ENCODE measurements at regions not wholly inside any gene's neighbourhood (a gene's known extent, or its start where the extent isn't known, plus 50 kb on each side); places are given as distances from the start of the nearest gene placed in this dataset.

GRCh38 chr5:153437251-153437650 lies 53.2 kb upstream of the GRIA1 start:
- no TSS peak for BruUV-seq (replicated peaks)
- Histone ChIP-seq H4K20me1 (ENCODE audit: control insufficient read depth, insufficient read depth) (no peaks in the 10 kb centered on the region), H3K4me3 (no peak overlapping the region), H3K4me1 (ENCODE audit: control insufficient read depth, insufficient read depth, low read length) (no peaks in the 10 kb centered on the region), H3K9me3 (replicated peaks; ENCODE audit: control insufficient read depth, insufficient read depth, low read length) (no peaks in the 10 kb centered on the region), H3K27me3 (replicated peaks in 1 of 2; ENCODE audit: control insufficient read depth in 2 of 2, insufficient read depth in 2 of 2, low read length in 1 of 2) (no peaks in the 10 kb centered on the region; a peak in 1 of 4 replicates), H3K9ac (ENCODE audit: control insufficient read depth, insufficient read depth, low read length) (no peak overlapping the region), H3K4me2 (ENCODE audit: control insufficient read depth, insufficient read depth) (no peak overlapping the region), H2AFZ (ENCODE audit: control insufficient read depth, low read depth, low read length) (no peak overlapping the region), H3K36me3 (ENCODE audit: control insufficient read depth in 2 of 2, insufficient read depth in 2 of 2, low read length in 1 of 2) (no peaks in the 10 kb centered on the region), H3K79me2 (ENCODE audit: control insufficient read depth, insufficient read depth, low read length) (no peaks in the 10 kb centered on the region), H3K27ac (ENCODE audit: control insufficient read depth, insufficient read depth) (no peak overlapping the region)
- intact Hi-C loops (cut with micrococcal nuclease; ENCODE audit: unreplicated experiment), result no loop called here
- RAD21 ChIA-PET (ENCODE audit: unreplicated experiment), result no interaction called here
- SMC1A ChIA-PET (ENCODE audit: uncharacterized antibody, unreplicated experiment), result no interaction called here
- ATAC-seq (no peak), FAIRE-seq (no peak), DNase-seq (ENCODE audit: low read depth, low spot score) (no peak)
- POLR2A ChIA-PET, result no interaction called here
- CTCF ChIA-PET, result no interaction called here
- in situ Hi-C loops (cut with MboI), result no loop called here
- TF ChIP-seq ATF3 (IDR thresholded peaks at IDR 0.05; ENCODE audit: borderline replicate concordance, extremely low read depth, low read depth, low read length), result no peak
- no peak for TF ChIP-seq ASH2L (IDR thresholded peaks at IDR 0.05; ENCODE audit: borderline replicate concordance, low read depth)
- no peak for TF ChIP-seq CTCF (IDR thresholded peaks at IDR 0.05 in 2 of 3, conservative IDR thresholded peaks at IDR 0.05 in 1 of 3; ENCODE audit: control insufficient read depth in 2 of 3, extremely low read depth in 1 of 3, insufficient read depth in 1 of 3, low read depth in 3 of 3, low read length in 3 of 3)
- no peak for TF ChIP-seq SMARCA5 (IDR thresholded peaks at IDR 0.05)
- TF ChIP-seq PKNOX1 (IDR thresholded peaks at IDR 0.05), result no peak
- no peak for TF ChIP-seq NRF1 (conservative IDR thresholded peaks at IDR 0.05; ENCODE audit: low read depth, low read length)
- TF ChIP-seq ZNF384 (IDR thresholded peaks at IDR 0.05; ENCODE audit: borderline replicate concordance, low read depth, low read length), result no peak
- no peak for TF ChIP-seq WRNIP1 (IDR thresholded peaks at IDR 0.05; ENCODE audit: borderline replicate concordance, low read depth, low read length)
- no peak for TF ChIP-seq ZBTB40 (IDR thresholded peaks at IDR 0.05; ENCODE audit: borderline replicate concordance)
- TF ChIP-seq E4F1 (IDR thresholded peaks at IDR 0.05; ENCODE audit: borderline replicate concordance, partially characterized antibody), result no peak
- no peak for TF ChIP-seq ZNF207 (IDR thresholded peaks at IDR 0.05; ENCODE audit: borderline replicate concordance)
- TF ChIP-seq SMAD5 (IDR thresholded peaks at IDR 0.05; ENCODE audit: low read depth), result no peak
- TF ChIP-seq ZBTB33 (IDR thresholded peaks at IDR 0.05), result no peak
